GM21723 (cell line): ENCODE measurements at regions not wholly inside any gene's neighbourhood (a gene's known extent, or its start where the extent isn't known, plus 50 kb on each side); places are given as distances from the start of the nearest gene placed in this dataset.

Experiments
- ATAC-seq: cut with Tn5 transposase; IDR thresholded peaks from one replicate; pipeline ENCODE4 v1.9.1; 2021; ENCODE audit warnings: mild to moderate bottlenecking, moderate library complexity; ENCODE audit not compliant: unreplicated experiment

- peak; percentile 93 for ATAC-seq
These were observed 98.6 kb downstream of the BCL2L11 start for GRCh38 chr2:111219285-111219684.

- ATAC-seq = no peak
These were observed 99.2 kb downstream of the BCL2L11 start for GRCh38 chr2:111219734-111220505.

GRCh38 chr2:111220962-111221361, 100.2 kb downstream of the BCL2L11 start:
- no peak for ATAC-seq

GRCh38 chr2:111221701-111222100, 101.0 kb downstream of the BCL2L11 start:
- no peak for ATAC-seq

- ATAC-seq = no peak
These were observed 101.6 kb downstream of the BCL2L11 start for GRCh38 chr2:111222204-111222866.

GRCh38 chr2:111225856-111226255, 105.1 kb downstream of the BCL2L11 start:
- no peak for ATAC-seq

- no peak for ATAC-seq
These were observed 106.4 kb downstream of the BCL2L11 start for GRCh38 chr2:111226876-111227700.

GRCh38 chr2:111227716-111228141, 107.0 kb downstream of the BCL2L11 start:
- no peak for ATAC-seq

- ATAC-seq = no peak
These were observed 111.0 kb downstream of the BCL2L11 start for GRCh38 chr2:111231532-111232252.

- ATAC-seq = no peak
These were observed 114.7 kb downstream of the BCL2L11 start for GRCh38 chr2:111235192-111236015.

GRCh38 chr2:111236025-111236424, 115.3 kb downstream of the BCL2L11 start:
- no peak for ATAC-seq

- no peak for ATAC-seq
These were observed 117.6 kb downstream of the BCL2L11 start for GRCh38 chr2:111238296-111238695.

GRCh38 chr2:111239107-111239506, 118.4 kb downstream of the BCL2L11 start:
- ATAC-seq = peak; percentile 97

GRCh38 chr2:111239581-111240249, 119.0 kb downstream of the BCL2L11 start:
- ATAC-seq = no peak

GRCh38 chr2:111243295-111243694, 122.6 kb downstream of the BCL2L11 start:
- no peak for ATAC-seq

- ATAC-seq = no peak
These were observed 124.2 kb downstream of the BCL2L11 start for GRCh38 chr2:111244864-111245263.

- no peak for ATAC-seq
These were observed 125.9 kb downstream of the BCL2L11 start for GRCh38 chr2:111246620-111247061.

GRCh38 chr2:111247491-111247890, 126.8 kb downstream of the BCL2L11 start:
- ATAC-seq = no peak

- ATAC-seq = no peak
These were observed 129.1 kb downstream of the BCL2L11 start for GRCh38 chr2:111249806-111250205.
